CD4-positive, alpha-beta memory T cell (primary cell): ENCODE measurements at regions not wholly inside any gene's neighbourhood (a gene's known extent, or its start where the extent isn't known, plus 50 kb on each side); places are given as distances from the start of the nearest gene placed in this dataset.
"Not testable (repeated sequence)": the region's sequence is repeated elsewhere in the genome, so short reads cannot be mapped to it uniquely, and the experiment has no call there.

Experiments
- CTCF ChIA-PET: fragments of 350-600 bp; sonication (Branson Sonifier 250); formaldehyde crosslinking; loops from one replicate; lab custom pipeline; 2021; ENCODE audit warnings: inconsistent platforms; ENCODE audit not compliant: partially characterized antibody; lab: Charles Lee
- POLR2A ChIA-PET: fragments of 350-600 bp; sonication (Branson Sonifier 250); formaldehyde crosslinking; loops from one replicate; lab custom pipeline; 2021; ENCODE audit not compliant: partially characterized antibody; lab: Charles Lee
- DNase-seq, 5 donors: peaks; one replicate each; pipeline versions ENCODE4 v3.0.0 to v3.0.0-alpha.2; 2020 to 2022; ENCODE audit warnings: mixed read lengths in 1 of 5
- H3K27ac ChIP-seq: one replicate; pipeline ENCODE4 v1.7.0; 2013; ENCODE audit warnings: low read depth, low read length
- H3K27me3 ChIP-seq: 2 replicates; pipeline ENCODE4 v1.7.0; 2013; ENCODE audit warnings: mild to moderate bottlenecking, low read length, moderate library complexity; ENCODE audit not compliant: insufficient read depth
- H3K36me3 ChIP-seq: 2 replicates; pipeline ENCODE4 v1.7.0; 2013; ENCODE audit warnings: mild to moderate bottlenecking, low read length, moderate library complexity; ENCODE audit not compliant: insufficient read depth
- H3K4me1 ChIP-seq: 2 replicates; pipeline ENCODE4 v1.7.0; 2013; ENCODE audit warnings: mild to moderate bottlenecking, low read length, moderate library complexity; ENCODE audit not compliant: insufficient read depth
- H3K4me3 ChIP-seq, 2 donors: one replicate each; pipeline ENCODE4 v1.7.0; 2013; ENCODE audit warnings: low read length in 2 of 2, mild to moderate bottlenecking in 1 of 2
- H3K9me3 ChIP-seq, 2 donors: one replicate each; pipeline ENCODE4 v1.7.0; 2013; ENCODE audit warnings: low read length in 2 of 2, control low read depth in 1 of 2; ENCODE audit not compliant: control insufficient read depth in 1 of 2
- H3K27ac Mint-ChIP-seq, 7 donors: one replicate each; pipeline ENCODE4 v1.8.0; 2020 to 2021; ENCODE audit warnings: mixed read lengths in 7 of 7, mild to moderate bottlenecking in 6 of 7, inconsistent platforms in 3 of 7, moderate library complexity in 3 of 7
- H3K27me3 Mint-ChIP-seq, 2 donors: one replicate each; pipeline ENCODE4 v1.8.0; 2020 to 2021; ENCODE audit warnings: mixed read lengths in 2 of 2
- H3K36me3 Mint-ChIP-seq, 2 donors: one replicate each; pipeline ENCODE4 v1.8.0; 2020 to 2021; ENCODE audit warnings: mixed read lengths in 2 of 2, inconsistent platforms in 1 of 2, mild to moderate bottlenecking in 1 of 2
- H3K4me1 Mint-ChIP-seq, 4 donors: one replicate each; pipeline ENCODE4 v1.8.0; 2020 to 2021; ENCODE audit warnings: mixed read lengths in 4 of 4, mild to moderate bottlenecking in 1 of 4
- H3K4me3 Mint-ChIP-seq, 8 donors: one replicate each; pipeline ENCODE4 v1.8.0; 2020 to 2021; ENCODE audit warnings: mixed read lengths in 8 of 8, mild to moderate bottlenecking in 7 of 8, moderate library complexity in 6 of 8, inconsistent platforms in 3 of 8
- H3K9me3 Mint-ChIP-seq, 8 donors: one replicate each; pipeline ENCODE4 v1.8.0; 2020 to 2021; ENCODE audit warnings: mixed read lengths in 8 of 8, mild to moderate bottlenecking in 5 of 8, inconsistent platforms in 3 of 8, moderate library complexity in 1 of 8
- intact Hi-C: fragments of 100-400 bp; cut with micrococcal nuclease; formaldehyde crosslinking; loops from one replicate; pipeline ENCODE4 v1.15.1; 2023

DNA sequence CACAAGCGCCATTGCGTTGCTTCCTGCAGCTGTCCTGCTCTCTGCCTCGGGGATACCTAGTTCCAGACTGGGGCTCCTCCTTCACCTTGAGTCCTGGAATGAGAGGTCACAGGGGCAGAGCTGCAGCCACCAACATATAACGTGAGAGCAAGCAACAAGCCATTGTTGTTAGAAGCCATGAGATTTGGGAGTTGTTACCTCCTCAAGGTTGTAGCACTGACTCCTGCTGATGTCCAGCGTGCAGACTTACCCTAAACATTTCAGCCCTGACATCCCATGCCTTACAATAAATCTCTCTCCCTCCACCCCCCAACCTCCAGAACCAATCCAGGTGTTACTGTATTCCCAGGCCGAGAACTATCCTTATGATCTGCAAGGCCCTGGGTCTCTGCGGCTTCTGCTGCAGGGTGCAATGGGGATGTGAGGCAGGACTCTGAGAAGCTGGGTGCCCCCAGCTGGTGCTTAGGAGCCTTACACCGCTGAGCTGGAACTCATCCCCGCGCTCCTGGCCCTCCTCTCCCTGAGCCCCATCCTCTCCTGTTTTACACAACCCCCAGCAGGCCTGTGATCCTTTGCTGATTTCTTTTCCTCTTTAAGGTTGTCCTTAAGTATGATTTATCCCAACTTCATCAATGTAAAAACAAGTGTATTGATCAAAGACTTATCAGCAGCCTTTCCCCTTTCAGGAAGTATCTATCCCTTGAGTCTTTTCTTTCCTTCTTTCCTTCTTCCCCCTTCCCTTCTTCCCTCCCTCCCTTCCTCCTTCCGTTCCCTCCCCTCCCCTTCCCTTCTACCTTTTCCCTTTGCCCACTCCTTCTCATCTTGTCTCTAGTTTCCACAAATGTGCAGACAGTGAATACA lies 84.2 kb upstream of the ABHD2 start:
- H3K4me1 Mint-ChIP-seq: peaks cover 0 to 6% (median 0%) of the 10 kb centered on the region in 4 donors
- no peak for DNase-seq
- H3K27me3 Mint-ChIP-seq: peaks cover 3 to 4% of the 10 kb centered on the region in 2 donors
- ChIA-PET CTCF (interaction anchor here (0.6 to 4.7 kb wide), 5 partner anchors 14 to 112 kb away, joined by 3 to 33 read pairs (median 4); no protein-coding TSS in a partner anchor), POLR2A (interaction anchor here (1.0 kb wide), 1 partner anchor 100 kb away, joined by 3 read pairs; no protein-coding TSS in a partner anchor)
- H3K9me3 ChIP-seq: no peaks in the 10 kb centered on the region
- no peak overlapping the region for H3K27ac ChIP-seq
- intact Hi-C loops: no loop called here
- H3K4me3 Mint-ChIP-seq: no peak overlapping the region
- peak overlapping the region in 2 of 7 donors; percentile 25 to 52 for H3K27ac Mint-ChIP-seq
- no peak overlapping the region for H3K4me3 ChIP-seq
- H3K36me3 ChIP-seq: no peaks in the 10 kb centered on the region
- no peaks in the 10 kb centered on the region for H3K4me1 ChIP-seq
- H3K9me3 Mint-ChIP-seq: no peaks in the 10 kb centered on the region
- no peaks in the 10 kb centered on the region for H3K27me3 ChIP-seq
- H3K36me3 Mint-ChIP-seq: no peaks in the 10 kb centered on the region

DNA sequence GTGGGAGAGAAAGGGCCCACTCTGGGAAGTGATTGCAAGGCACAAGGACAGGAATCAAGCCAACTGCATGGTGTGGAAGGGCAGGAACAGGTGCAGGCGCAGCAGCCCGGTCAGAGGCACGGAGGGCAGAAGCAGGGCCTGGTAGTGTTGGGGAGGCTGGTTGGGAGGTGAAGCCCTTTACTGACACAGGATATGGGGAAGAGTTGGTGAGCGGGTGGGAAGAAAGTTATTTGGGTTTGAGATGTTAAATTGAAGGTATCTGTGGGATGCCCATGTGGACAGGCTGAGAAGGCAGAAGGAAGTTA lies 83.6 kb upstream of the ABHD2 start:
- H3K4me3 Mint-ChIP-seq: no peak overlapping the region
- Histone ChIP-seq H3K9me3 (no peaks in the 10 kb centered on the region), H3K27ac (no peak overlapping the region), H3K4me3 (no peak overlapping the region), H3K4me1 (no peaks in the 10 kb centered on the region), H3K27me3 (no peaks in the 10 kb centered on the region), H3K36me3 (no peaks in the 10 kb centered on the region)
- H3K27ac Mint-ChIP-seq: peak overlapping the region in 2 of 7 donors; percentile 4 to 63
- no peaks in the 10 kb centered on the region for H3K36me3 Mint-ChIP-seq
- no peaks in the 10 kb centered on the region for H3K9me3 Mint-ChIP-seq
- peaks cover 3 to 7% of the 10 kb centered on the region in 2 donors for H3K27me3 Mint-ChIP-seq
- ChIA-PET CTCF (interaction anchor here (4.7 kb wide), 1 partner anchor 99 kb away, joined by 33 read pairs; no protein-coding TSS in a partner anchor), POLR2A (interaction anchor here (1.0 kb wide), 1 partner anchor 101 kb away, joined by 3 read pairs; no protein-coding TSS in a partner anchor)
- intact Hi-C loops: no loop called here
- peaks cover 0 to 6% (median 0%) of the 10 kb centered on the region in 4 donors for H3K4me1 Mint-ChIP-seq
- DNase-seq: no peak

DNA sequence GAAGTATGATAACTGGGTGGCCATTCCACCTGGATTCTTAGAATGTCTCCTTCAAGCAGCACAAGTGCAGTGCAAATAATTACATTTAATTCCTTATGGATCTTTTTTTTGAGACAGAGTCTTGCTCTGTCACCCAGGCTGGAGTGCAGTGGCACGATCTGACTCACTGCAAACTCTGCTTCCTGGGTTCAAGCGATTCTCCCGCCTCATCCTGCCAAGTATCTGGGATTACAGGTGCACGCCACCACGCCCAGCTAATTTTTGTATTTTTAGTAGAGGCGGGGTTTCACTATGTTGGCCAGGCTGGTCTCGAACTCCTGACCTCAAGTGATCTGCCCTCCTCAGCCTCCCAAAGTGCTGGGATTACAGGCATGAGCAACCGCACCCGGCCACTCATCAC lies 80.7 kb upstream of the ABHD2 start:
- H3K27me3 Mint-ChIP-seq, intact Hi-C loops, H3K27me3 ChIP-seq, H3K4me1 ChIP-seq, POLR2A ChIA-PET, H3K4me1 Mint-ChIP-seq, H3K4me3 Mint-ChIP-seq, H3K36me3 ChIP-seq, H3K4me3 ChIP-seq, H3K9me3 Mint-ChIP-seq, H3K9me3 ChIP-seq, H3K27ac ChIP-seq, H3K36me3 Mint-ChIP-seq, H3K27ac Mint-ChIP-seq, DNase-seq, CTCF ChIA-PET: not testable (repeated sequence)

DNA sequence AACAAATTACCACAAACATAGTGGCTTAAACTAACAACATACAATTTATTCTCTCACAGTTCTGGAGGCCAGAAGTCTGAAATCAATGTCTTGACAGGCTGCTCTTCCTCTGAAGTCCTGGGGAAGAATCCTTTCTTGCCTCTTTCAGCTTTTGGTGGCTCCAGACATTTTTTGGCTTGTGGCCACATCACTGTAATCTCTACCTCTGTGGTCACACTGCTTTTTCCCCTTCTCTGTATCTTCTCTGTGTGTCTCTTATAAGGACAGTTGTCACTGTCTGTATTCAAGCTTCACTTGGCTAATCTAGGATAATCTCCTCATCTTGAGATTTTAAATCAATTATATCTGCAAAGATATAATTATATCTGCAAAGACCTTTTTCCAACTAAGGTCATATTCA lies 80.3 kb upstream of the ABHD2 start:
- H3K9me3 ChIP-seq: no peaks in the 10 kb centered on the region
- no peaks in the 10 kb centered on the region for H3K4me1 ChIP-seq
- DNase-seq: no peak
- H3K27ac ChIP-seq: no peak overlapping the region
- no peaks in the 10 kb centered on the region for H3K27me3 ChIP-seq
- H3K36me3 ChIP-seq: no peaks in the 10 kb centered on the region
- H3K9me3 Mint-ChIP-seq: peaks cover 0 to 3% (median 0%) of the 10 kb centered on the region in 8 donors
- H3K4me1 Mint-ChIP-seq: no peaks in the 10 kb centered on the region
- H3K27me3 Mint-ChIP-seq: peaks cover 7% of the 10 kb centered on the region in 2 donors
- intact Hi-C loops: no loop called here
- no peak overlapping the region for H3K4me3 ChIP-seq
- H3K36me3 Mint-ChIP-seq: no peaks in the 10 kb centered on the region
- no peak overlapping the region for H3K27ac Mint-ChIP-seq
- ChIA-PET CTCF (interaction anchor here (0.7 kb wide), 1 partner anchor 138 kb away, joined by 4 read pairs; no protein-coding TSS in a partner anchor), POLR2A (no interaction called here)
- H3K4me3 Mint-ChIP-seq: no peak overlapping the region

DNA sequence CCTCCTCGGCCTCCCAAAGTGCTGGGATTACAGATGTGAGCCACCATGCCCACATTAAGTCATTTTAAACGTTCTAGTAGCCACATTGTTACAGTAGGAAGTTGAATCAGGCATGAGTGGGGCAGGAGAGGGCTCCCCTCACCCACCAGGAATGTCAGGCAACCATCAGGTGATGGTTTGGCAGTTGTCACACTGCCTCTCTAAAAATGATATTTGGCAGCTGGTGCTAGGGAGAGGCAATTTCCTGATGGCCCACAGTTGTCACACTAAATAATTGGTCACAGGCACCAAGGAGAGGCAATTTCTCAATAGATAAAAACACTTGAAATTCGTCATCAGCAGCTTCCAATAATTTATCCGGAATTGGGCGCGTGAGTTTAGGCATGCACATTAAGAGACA lies 79.2 kb upstream of the ABHD2 start:
- H3K36me3 ChIP-seq: no peaks in the 10 kb centered on the region
- intact Hi-C loops: no loop called here
- no peaks in the 10 kb centered on the region for H3K9me3 ChIP-seq
- Mint-ChIP-seq H3K4me3 (no peak overlapping the region), H3K9me3 (peaks cover 0 to 3% (median 0%) of the 10 kb centered on the region in 8 donors), H3K36me3 (no peaks in the 10 kb centered on the region), H3K27ac (no peak overlapping the region), H3K4me1 (no peaks in the 10 kb centered on the region), H3K27me3 (peaks cover 7 to 8% of the 10 kb centered on the region in 2 donors)
- POLR2A ChIA-PET: no interaction called here
- CTCF ChIA-PET: interaction anchor here (0.7 to 0.8 kb wide), 2 partner anchors 23 to 137 kb away, joined by 3 to 4 read pairs; no protein-coding TSS in a partner anchor
- no peaks in the 10 kb centered on the region for H3K27me3 ChIP-seq
- no peaks in the 10 kb centered on the region for H3K4me1 ChIP-seq
- DNase-seq: no peak
- H3K27ac ChIP-seq: no peak overlapping the region
- H3K4me3 ChIP-seq: no peak overlapping the region

DNA sequence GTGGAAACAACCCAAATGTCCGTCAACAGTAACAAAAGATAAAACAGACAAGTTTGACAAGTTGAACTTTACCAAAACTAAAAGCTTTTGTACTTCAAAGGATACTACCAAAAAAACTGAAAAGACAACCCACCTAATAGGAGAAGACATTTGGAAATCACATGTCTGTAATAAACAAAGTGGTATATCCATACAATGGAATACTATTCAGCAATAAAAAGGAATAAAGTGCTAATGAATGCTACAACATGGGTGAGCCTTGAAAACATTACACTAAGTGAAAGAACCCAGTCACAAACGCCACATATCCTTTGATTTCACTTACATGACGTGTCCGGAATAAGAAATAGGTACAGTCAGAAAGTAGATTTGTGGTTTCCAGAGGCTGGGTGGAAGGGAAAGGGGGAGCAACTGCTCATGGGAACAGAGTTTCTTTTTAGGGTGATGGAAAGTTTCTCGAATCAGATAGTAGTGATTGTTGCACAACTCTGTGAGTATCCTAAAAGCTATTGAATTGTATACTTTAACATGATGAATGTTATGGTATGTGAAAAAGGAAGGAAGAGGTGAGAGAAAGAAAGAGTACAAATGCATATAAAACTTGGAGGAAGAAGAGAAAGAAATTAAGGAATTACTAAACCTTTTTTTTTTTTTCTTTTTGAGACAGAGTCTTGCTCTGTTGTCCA lies 72.7 kb upstream of the ABHD2 start:
- H3K27me3 ChIP-seq: no peaks in the 10 kb centered on the region
- H3K9me3 ChIP-seq: no peaks in the 10 kb centered on the region
- H3K27me3 Mint-ChIP-seq: peaks cover 0 to 5% of the 10 kb centered on the region in 2 donors
- CTCF ChIA-PET: interaction anchor here (0.7 to 6.0 kb wide), 7 partner anchors 9 to 129 kb away, joined by 3 to 59 read pairs (median 3); no protein-coding TSS in a partner anchor
- H3K4me3 ChIP-seq: no peak overlapping the region
- H3K27ac Mint-ChIP-seq: peak overlapping the region in 2 of 7 donors; percentile 10 to 15
- no peak overlapping the region for H3K4me3 Mint-ChIP-seq
- POLR2A ChIA-PET: interaction anchor here (2.3 kb wide), 1 partner anchor 111 kb away, joined by 10 read pairs; no protein-coding TSS in a partner anchor
- intact Hi-C loops: no loop called here
- peaks cover 13 to 19% (median 14%) of the 10 kb centered on the region in 4 donors for H3K4me1 Mint-ChIP-seq
- no peak for DNase-seq
- no peaks in the 10 kb centered on the region for H3K36me3 ChIP-seq
- no peak overlapping the region for H3K27ac ChIP-seq
- peaks cover 0 to 4% (median 0%) of the 10 kb centered on the region in 8 donors for H3K9me3 Mint-ChIP-seq
- peaks cover 0 to 3% of the 10 kb centered on the region in 2 donors for H3K36me3 Mint-ChIP-seq
- H3K4me1 ChIP-seq: peaks cover 14% of the 10 kb centered on the region
